ENCODE measurements at regions not wholly inside any gene's neighbourhood (a gene's known extent, or its start where the extent isn't known, plus 50 kb on each side); places are given as distances from the start of the nearest gene placed in this dataset.

DNA sequence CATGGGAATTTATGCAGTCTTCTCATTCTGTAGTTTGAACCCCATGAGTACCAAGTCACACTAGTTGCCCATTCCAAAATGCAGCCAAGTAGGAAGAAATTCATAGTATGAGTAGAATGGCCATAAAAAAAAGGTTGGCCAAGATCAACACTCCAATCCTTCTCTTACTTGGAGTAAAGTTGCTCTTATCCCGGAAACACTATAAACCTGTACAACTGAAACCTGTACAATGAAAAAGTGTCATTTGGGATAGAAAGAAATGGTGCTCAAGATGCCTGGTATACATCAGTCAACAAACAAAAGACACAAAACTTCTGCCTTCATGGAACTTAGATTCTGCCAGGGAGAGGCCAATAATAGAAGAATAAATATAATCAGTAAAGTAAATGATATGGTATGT, 325.0 kb downstream of the NFIB start:
- H3K9me3 ChIP-seq, result no peaks in the 10 kb centered on the region
- H3K4me3 ChIP-seq, result no peak overlapping the region
- TF ChIP-seq, protein P1, sequence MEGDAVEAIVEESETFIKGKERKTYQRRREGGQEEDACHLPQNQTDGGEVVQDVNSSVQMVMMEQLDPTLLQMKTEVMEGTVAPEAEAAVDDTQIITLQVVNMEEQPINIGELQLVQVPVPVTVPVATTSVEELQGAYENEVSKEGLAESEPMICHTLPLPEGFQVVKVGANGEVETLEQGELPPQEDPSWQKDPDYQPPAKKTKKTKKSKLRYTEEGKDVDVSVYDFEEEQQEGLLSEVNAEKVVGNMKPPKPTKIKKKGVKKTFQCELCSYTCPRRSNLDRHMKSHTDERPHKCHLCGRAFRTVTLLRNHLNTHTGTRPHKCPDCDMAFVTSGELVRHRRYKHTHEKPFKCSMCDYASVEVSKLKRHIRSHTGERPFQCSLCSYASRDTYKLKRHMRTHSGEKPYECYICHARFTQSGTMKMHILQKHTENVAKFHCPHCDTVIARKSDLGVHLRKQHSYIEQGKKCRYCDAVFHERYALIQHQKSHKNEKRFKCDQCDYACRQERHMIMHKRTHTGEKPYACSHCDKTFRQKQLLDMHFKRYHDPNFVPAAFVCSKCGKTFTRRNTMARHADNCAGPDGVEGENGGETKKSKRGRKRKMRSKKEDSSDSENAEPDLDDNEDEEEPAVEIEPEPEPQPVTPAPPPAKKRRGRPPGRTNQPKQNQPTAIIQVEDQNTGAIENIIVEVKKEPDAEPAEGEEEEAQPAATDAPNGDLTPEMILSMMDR (IDR thresholded peaks at IDR 0.05), result no peak
- TF ChIP-seq POLR2A (IDR thresholded peaks at IDR 0.05), result no peak
- H3K27ac ChIP-seq, result no peak overlapping the region
- no peaks in the 10 kb centered on the region for H3K36me3 ChIP-seq
- no peaks in the 10 kb centered on the region for H3K27me3 ChIP-seq
- no peaks in the 10 kb centered on the region for H3K4me1 ChIP-seq
- DNase-seq, result no peak

DNA sequence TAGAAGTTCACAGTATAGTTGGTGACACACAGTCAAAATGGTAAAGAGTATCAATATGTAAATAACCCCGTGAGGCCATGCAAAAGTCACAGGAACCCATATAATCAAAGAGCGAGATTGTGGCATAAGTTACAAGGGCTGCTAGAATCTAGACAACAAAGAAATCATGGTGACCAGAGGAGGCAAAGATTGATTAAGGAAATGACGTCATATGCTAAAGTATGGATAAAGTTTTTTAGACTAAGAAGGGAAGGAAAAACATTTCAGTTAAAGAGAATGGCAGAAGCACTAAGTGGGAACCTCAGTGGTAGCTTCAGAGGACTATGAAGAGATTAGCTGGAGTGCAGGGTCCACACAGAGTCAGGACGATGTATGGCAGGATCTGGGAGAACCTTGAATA, 330.3 kb downstream of the NFIB start:
- no peak overlapping the region for H3K27ac ChIP-seq
- no peaks in the 10 kb centered on the region for H3K36me3 ChIP-seq
- TF ChIP-seq, protein P1 (IDR thresholded peaks at IDR 0.05), result no peak
- TF ChIP-seq POLR2A (IDR thresholded peaks at IDR 0.05), result no peak
- H3K27me3 ChIP-seq, result no peaks in the 10 kb centered on the region
- DNase-seq, result no peak
- H3K4me1 ChIP-seq, result no peaks in the 10 kb centered on the region
- H3K4me3 ChIP-seq, result no peak overlapping the region
- H3K9me3 ChIP-seq, result no peaks in the 10 kb centered on the region

DNA sequence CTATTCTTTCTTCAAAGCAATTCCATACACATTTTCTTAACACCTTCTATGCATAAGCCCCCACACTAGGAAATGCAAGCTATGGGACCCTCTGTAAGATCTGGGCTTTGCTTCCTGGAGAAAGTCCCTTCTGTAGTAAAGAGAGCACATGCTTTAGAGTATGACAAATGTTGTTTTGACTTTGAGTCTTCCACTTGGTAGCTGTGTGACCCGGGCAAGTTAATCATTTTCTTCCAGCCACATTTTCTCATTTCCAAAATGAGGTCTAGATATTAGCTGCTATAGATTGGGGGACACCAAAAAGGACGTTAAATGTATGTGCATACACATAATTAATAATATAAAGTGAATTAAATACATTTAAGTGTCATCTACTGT, 334.0 kb downstream of the NFIB start:
- H3K27ac ChIP-seq, result no peak overlapping the region

DNA sequence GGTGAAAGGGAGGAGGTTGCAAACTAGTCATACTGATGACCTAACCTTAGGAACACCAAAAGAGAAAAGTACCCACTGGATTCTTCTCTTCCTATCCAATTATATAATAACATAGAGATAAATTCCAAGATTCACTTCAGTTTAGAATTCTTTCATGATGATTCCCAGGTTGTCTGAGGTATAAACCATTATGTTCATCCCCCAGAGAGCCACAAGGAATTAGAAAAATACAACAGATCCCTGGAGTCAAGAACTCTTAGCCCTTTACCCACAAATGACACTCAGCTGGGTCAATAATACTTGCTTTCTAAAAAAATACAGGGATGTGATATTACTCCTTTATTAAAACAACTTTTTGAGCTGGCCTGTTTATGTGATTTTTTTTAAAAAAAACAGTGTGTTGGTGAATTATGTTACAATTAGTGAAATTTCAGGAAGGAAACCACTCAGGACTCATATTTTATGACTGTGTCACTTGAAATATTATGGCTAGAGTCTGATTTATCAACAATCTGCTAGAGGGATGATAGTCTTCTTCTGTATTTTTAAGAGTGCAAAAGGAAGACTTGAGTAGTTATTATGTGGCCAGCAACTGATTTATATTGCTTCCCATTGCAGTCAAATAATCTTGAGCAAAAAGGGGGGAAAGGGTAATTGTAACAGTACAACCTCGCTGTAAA, 338.2 kb downstream of the NFIB start:
- Histone ChIP-seq H3K27ac (no peak overlapping the region), H3K4me1 (no peaks in the 10 kb centered on the region), H3K27me3 (no peaks in the 10 kb centered on the region), H3K9me3 (no peaks in the 10 kb centered on the region), H3K4me3 (no peak overlapping the region), H3K36me3 (no peaks in the 10 kb centered on the region)
- no peak for TF ChIP-seq POLR2A (IDR thresholded peaks at IDR 0.05)
- TF ChIP-seq, protein P1 (IDR thresholded peaks at IDR 0.05), result no peak
- DNase-seq, result no peak

More for the DNA sequence above, 334.0 kb downstream of the NFIB start:
- no peak for DNase-seq
- Histone ChIP-seq H3K36me3 (no peaks in the 10 kb centered on the region), H3K9me3 (no peaks in the 10 kb centered on the region), H3K27me3 (no peaks in the 10 kb centered on the region), H3K4me1 (no peaks in the 10 kb centered on the region), H3K4me3 (no peak overlapping the region)
- TF ChIP-seq, protein P1 (IDR thresholded peaks at IDR 0.05), result no peak
- no peak for TF ChIP-seq POLR2A (IDR thresholded peaks at IDR 0.05)

DNA sequence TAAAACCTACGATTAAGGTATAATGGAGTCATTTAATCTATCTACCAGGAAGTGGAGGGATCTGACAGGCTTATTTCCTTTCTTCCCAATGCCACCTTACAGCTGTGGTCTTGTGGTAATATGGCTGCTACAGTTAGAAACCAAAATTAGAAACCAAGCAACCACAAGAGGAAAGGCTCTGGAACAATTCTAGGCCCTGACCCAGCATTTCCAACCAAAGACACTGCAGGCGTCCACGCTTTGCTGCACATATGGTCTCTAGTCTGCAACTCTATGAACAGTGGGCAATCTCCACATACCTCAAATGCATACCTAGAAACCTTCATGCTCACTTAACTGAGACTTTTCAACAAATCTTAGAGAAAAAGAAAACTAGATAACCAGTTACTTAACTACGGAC, 339.1 kb downstream of the NFIB start:
- no peak for TF ChIP-seq POLR2A (IDR thresholded peaks at IDR 0.05)
- TF ChIP-seq, protein P1 (IDR thresholded peaks at IDR 0.05), result no peak

More for the DNA sequence above, 339.1 kb downstream of the NFIB start:
- Histone ChIP-seq H3K9me3 (no peaks in the 10 kb centered on the region), H3K27me3 (no peaks in the 10 kb centered on the region), H3K36me3 (no peaks in the 10 kb centered on the region), H3K4me1 (no peaks in the 10 kb centered on the region), H3K27ac (no peak overlapping the region), H3K4me3 (no peak overlapping the region)
- DNase-seq, result no peak

All from Peyer's patch (tissue), 4 donors.